ENCODE measurements at regions not wholly inside any gene's neighbourhood (a gene's known extent, or its start where the extent isn't known, plus 50 kb on each side); places are given as distances from the start of the nearest gene placed in this dataset.

DNA sequence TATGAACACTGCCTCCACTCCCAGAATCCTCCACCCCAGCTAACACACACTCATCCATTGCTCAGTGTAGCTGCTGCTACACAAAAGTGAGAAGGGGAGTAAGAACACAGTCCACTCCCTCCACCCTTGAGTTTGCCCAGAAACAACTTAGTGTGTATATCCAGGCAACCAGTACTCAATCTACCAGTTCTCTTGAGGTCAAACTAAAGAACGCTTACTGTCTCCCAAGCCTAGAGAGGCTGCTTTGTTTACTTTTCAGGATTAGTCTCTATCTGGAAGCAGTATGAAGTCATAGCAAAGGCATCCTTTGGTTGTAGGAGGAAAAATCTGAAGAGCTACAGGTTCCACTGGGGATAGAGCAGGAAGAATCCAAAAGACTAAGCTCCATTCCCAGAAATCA is 296.3 kb downstream of the KCNN2 start:
- DNase-seq (ENCODE audit: low spot score): peak; percentile 74

DNA sequence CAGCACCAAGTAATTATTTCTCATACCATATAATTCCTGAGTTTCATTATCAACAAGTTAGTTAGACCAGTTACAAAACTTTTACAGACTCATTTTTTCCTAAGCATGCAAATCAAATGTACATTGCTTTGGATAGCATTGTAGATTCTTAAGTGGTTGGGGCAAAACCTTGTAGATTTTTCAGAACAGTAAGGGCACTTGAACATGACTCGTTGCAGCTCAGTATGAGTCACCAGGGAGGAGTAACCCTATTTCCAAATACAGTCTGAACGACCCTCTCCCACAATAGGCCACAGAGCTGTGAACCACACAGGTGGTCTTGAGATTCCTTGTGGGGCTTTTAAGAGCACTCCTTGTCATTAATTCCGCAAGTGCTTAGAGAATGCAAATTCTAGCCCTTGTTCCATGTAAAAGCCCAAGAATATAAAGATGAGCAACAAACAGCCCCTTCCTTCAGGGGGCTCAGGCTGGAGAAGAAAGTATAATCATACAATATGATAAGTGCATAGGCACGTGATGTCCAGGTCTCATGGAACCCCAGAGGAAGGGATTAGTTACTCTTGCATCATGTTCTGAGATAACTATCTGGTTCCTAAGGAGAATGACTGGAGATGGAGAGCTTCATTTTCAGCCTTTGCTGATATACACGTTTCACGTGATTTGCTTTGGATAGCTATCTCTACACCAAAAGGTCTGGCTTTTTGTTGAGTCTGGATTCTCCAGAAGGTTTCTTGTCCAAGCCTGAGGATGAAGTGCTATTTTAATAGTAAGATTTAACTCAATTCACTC is 295.7 kb downstream of the KCNN2 start:
- no peak for DNase-seq (ENCODE audit: low spot score)

DNA sequence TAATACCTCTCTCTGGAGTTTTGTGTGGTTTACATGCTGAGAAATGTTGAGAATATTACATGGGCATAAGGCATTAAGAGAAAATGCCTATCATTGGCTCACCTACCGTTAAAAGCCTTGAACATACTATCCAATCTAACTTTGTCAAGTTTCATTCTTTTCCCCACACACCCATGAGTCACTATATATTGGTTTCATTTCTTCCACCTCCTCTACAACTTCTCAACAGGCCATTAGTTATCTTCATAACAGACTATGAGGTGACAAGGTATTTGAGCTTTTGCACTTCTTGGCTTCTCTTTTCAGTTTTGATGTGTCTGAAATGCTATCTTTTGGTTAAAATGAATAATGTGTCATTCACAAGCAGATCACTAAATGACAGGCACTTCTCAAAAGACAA is 288.0 kb downstream of the KCNN2 start:
- DNase-seq (ENCODE audit: low spot score): no peak

DNA sequence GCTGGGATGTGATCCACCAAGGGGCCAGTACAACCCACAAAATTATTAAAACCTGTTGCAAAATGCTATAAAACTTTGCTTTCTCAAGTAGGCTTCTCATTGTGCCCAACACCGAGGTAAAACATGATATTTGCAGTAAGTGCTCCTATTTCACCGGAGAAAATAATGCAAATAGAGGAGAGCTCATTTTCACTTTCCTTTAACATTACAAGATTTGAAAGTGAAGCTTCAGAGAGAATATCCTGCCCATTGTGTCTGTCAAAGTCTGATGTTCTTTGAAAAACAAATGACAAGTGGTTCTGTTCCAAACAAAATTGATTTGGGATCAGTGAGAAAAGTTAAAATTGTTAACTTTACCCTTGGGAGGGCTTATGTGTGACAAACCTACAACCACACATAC is 287.1 kb downstream of the KCNN2 start:
- DNase-seq (ENCODE audit: low spot score): no peak

DNA sequence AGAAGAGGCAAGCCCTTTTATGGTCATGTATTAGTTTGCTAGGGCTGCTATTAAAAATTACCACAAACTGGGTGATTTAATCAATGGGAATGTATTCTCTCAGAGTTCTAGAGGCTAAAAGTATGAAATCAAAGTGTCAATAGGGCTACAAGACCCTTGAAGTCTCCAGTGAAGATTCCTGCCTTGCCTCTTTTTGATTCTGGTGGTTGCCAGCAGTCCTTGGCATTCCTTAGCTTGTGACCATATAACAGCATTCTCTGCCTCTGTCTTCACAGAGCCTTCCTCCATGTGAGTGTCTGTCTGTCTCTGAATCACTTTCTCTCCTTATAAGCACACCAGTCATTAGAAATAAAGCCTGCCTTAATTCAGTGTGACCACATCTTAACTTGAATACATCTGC is 282.7 kb downstream of the KCNN2 start:
- no peak for DNase-seq (ENCODE audit: low spot score)

DNA sequence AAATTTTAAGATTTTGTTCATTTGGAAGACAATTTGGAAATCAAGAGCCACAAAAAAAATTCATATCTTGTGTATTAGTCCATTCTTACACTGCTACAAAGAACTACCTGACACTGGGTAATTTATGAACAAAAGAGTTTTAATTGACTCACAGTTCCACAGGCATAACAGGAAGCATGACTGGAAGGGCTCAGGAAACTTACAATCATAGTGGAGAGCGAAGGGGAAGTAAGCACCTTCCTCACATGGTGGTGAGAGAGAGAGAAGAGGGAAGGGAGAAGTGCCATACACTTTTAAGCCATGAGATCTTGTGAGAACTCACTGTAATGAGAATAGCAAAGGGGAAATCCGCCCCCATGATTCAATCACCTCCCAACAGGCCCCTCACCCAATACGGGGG is 274.4 kb downstream of the KCNN2 start:
- no peak for DNase-seq (ENCODE audit: low spot score)

- peak; percentile 71 for DNase-seq (ENCODE audit: low spot score)
These were observed 273.4 kb downstream of the KCNN2 start for GRCh38 chr5:114634967-114635901.

GRCh38 chr5:114634517-114634916 is 272.6 kb downstream of the KCNN2 start:
- no peak for DNase-seq (ENCODE audit: low spot score)

DNA sequence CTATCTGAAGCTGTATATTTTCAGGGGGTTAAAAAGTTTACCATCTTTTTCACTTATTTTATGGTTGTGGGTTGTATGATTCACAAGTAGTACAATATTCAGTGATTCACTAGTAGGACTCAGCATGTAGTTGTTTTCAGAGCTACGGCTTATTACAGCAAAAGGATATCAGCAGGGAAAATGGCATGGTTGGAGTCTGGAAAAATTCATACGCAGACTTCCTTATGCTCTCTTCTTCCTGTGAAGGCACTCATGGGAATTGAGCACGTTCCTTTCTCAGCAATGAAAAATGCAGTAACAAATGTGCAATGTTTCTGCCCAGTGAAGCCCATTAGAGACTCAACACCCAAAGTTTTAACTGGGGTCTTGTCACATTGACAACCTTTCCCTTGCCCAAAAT is 250.5 kb downstream of the KCNN2 start:
- DNase-seq (ENCODE audit: low spot score): no peak

- no peak for DNase-seq (ENCODE audit: low spot score)
These were observed 219.3 kb downstream of the KCNN2 start for GRCh38 chr5:114581136-114581535.

GRCh38 chr5:114565871-114566270 is 204.0 kb downstream of the KCNN2 start:
- no peak for DNase-seq (ENCODE audit: low spot score)

DNA sequence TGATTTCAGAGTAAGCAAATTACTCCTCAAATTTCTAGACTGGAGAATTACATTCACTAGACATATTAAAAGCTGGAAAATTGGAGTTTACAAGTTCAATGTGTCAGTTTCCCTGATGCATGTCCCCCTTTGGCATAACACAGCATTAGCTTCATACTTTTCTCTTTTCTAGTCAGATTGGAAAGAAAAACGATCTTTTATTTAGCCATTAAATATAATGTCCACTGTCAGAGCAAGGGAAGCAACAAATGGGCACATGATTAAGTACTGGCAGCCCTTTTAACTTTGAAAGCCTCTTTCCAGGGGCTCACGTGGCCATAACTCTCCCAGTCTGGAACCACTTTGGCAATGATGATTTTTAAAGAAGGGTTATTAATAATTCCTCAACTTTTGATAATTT is 203.3 kb downstream of the KCNN2 start:
- DNase-seq (ENCODE audit: low spot score): no peak

GRCh38 chr5:114561415-114561814 is 199.5 kb downstream of the KCNN2 start:
- DNase-seq (ENCODE audit: low spot score): no peak

Data from umbilical cord (tissue), 1 donor.